Ectodermal cell (in vitro differentiated cells): ENCODE measurements at regions not wholly inside any gene's neighbourhood (a gene's known extent, or its start where the extent isn't known, plus 50 kb on each side); places are given as distances from the start of the nearest gene placed in this dataset.

ENCODE experiments used
- H3K27ac ChIP-seq: 2 replicates; pipeline ENCODE4 v1.7.0; 2013; ENCODE audit warnings: mild to moderate bottlenecking, low read depth, low read length; ENCODE audit not compliant: insufficient read depth, poor library complexity, severe bottlenecking
- H3K27me3 ChIP-seq: 2 replicates; pipeline ENCODE4 v1.7.0; 2013; ENCODE audit warnings: mild to moderate bottlenecking, low read length; ENCODE audit not compliant: insufficient read depth, control insufficient read depth, poor library complexity, severe bottlenecking
- H3K36me3 ChIP-seq: one replicate; pipeline ENCODE4 v1.7.0; 2013; ENCODE audit warnings: low read length; ENCODE audit not compliant: control insufficient read depth, insufficient read depth
- H3K4me1 ChIP-seq: one replicate; pipeline ENCODE4 v1.7.0; 2013; ENCODE audit warnings: low read length; ENCODE audit not compliant: control insufficient read depth, insufficient read depth
- H3K4me3 ChIP-seq: 2 replicates; pipeline ENCODE4 v1.7.0; 2013; ENCODE audit warnings: low read depth, low read length, control low read depth; ENCODE audit not compliant: insufficient read depth
- H3K9me3 ChIP-seq: 2 replicates; pipeline ENCODE4 v1.7.0; 2013; ENCODE audit warnings: mild to moderate bottlenecking, low read length, moderate library complexity; ENCODE audit not compliant: control insufficient read depth
- WGBS, 2 experiments: methylation state at CpG; one replicate each; pipeline ENCODE4 v1.1.7; 2013; ENCODE audit warnings: missing lambda C conversion rate in 2 of 2; 5-methylcytosine and 5-hydroxymethylcytosine counted together

DNA sequence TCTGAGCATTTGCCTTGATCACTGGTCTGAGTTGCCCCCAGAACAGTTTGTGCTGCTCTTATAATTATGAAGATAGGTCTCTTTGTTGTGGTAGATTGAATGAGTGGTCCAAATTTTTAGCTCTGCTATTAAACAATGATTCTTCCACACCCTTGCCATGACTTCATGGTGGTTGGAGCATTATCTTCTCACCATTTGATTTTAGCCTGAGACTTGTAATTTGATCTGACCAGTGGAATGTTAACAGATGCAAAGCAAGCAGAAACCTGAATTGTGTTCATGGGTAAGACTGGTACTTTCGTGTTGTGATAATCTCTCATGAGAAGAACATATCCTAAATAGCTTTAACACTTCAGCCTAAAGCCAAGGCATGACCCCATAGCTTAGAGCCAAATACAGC is 139.1 kb downstream of the TFPI2 start:
- Histone ChIP-seq H3K36me3 (no peaks in the 10 kb centered on the region), H3K9me3 (no peaks in the 10 kb centered on the region), H3K4me3 (no peak overlapping the region), H3K27me3 (no peaks in the 10 kb centered on the region), H3K4me1 (no peaks in the 10 kb centered on the region), H3K27ac (no peak overlapping the region)
- 95% methylated on average over 1 of the region's 1 CpG; no CpG with 5 or more reads in 1 of the 2 experiments for WGBS, 2 experiments

DNA sequence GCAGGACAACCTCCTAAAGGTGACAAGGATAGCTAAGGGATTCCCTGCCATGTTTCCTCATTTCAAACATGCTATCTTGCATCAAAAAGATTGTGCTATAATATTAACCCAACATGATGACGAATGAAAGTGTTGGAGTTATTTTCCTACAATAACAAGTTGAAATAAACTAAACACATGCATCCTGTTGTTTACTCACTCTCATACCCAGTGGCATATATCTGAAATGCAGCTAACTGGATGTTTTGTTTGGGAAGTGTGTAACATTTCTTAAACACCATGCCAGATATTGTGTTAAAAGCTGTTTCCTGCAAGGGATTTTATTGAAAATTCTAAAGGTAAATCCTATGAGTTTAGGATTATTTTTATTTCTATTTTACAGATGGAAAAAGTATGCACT is 139.6 kb downstream of the TFPI2 start:
- Histone ChIP-seq H3K27ac (no peak overlapping the region), H3K27me3 (no peaks in the 10 kb centered on the region), H3K36me3 (no peaks in the 10 kb centered on the region), H3K4me3 (no peak overlapping the region), H3K4me1 (no peaks in the 10 kb centered on the region), H3K9me3 (no peaks in the 10 kb centered on the region)
- WGBS, 2 experiments, result 100% methylated on average over 1 of the region's 1 CpG; no CpG with 5 or more reads in 1 of the 2 experiments

DNA sequence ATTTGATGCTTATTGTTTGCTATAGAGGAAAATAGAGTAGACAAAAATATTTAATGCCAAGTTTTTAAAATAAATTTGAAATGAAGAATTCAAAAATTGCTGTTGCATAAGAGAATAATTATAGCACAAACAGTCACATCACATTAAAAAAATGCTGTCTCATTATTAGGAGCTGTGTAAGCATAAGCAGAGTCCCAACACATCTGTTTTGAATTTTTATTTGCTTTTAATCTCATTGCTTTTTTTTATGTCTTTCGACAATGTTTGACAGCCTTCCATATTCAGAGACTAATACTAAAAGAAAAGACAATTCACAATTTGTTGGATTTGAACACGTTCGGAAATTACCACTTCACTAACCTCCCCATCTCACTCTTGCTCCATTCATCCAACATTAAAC is 143.5 kb downstream of the TFPI2 start:
- no peaks in the 10 kb centered on the region for H3K27me3 ChIP-seq
- no peaks in the 10 kb centered on the region for H3K9me3 ChIP-seq
- no peak overlapping the region for H3K4me3 ChIP-seq
- 97 to 98% methylated on average over 3 of the region's 3 CpGs for WGBS, 2 experiments
- no peaks in the 10 kb centered on the region for H3K36me3 ChIP-seq
- no peak overlapping the region for H3K27ac ChIP-seq
- H3K4me1 ChIP-seq, result no peaks in the 10 kb centered on the region

DNA sequence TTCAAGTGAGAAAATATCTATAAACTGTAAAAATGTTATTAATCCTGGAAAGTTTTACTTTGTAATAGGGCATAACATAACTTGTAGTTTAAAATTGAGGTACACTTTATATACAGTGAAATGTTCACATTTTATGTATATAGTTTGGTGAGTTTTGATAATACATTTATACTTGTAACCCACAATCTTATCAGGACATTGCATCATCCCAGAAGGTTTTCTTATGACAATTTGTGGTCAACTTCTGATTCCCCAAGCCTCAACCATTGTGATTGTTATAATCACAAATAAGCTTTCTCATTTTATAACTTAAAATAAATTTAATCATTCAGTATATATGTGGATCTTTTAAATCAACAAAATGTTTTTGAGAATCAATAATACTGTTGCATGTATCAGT is 151.1 kb downstream of the TFPI2 start:
- H3K9me3 ChIP-seq, result no peaks in the 10 kb centered on the region
- no peak overlapping the region for H3K4me3 ChIP-seq
- H3K4me1 ChIP-seq, result no peaks in the 10 kb centered on the region
- H3K36me3 ChIP-seq, result no peaks in the 10 kb centered on the region
- H3K27ac ChIP-seq, result no peak overlapping the region
- no peaks in the 10 kb centered on the region for H3K27me3 ChIP-seq

DNA sequence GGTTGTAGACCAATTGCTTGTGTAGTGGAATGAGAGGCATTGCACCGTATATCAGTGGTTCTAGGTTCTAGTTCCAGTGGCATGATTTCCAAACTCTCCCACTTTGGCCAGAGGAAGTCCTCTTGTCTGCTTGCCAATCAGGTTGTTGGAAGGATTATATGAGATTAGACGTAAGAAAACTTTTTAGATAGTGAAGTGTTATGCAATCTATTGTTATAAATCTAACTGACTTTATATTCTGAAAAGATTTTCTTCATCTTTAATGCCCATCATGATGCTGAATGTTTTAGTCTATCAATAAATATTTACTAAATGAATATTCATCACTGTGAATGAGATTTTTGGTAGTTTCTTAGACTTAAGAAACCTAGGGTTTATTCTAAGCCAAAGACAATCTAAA is 152.6 kb downstream of the TFPI2 start:
- 89 to 98% methylated on average over 1 to 2 of the region's 2 CpGs for WGBS, 2 experiments
- Histone ChIP-seq H3K4me1 (no peaks in the 10 kb centered on the region), H3K9me3 (no peaks in the 10 kb centered on the region)

DNA sequence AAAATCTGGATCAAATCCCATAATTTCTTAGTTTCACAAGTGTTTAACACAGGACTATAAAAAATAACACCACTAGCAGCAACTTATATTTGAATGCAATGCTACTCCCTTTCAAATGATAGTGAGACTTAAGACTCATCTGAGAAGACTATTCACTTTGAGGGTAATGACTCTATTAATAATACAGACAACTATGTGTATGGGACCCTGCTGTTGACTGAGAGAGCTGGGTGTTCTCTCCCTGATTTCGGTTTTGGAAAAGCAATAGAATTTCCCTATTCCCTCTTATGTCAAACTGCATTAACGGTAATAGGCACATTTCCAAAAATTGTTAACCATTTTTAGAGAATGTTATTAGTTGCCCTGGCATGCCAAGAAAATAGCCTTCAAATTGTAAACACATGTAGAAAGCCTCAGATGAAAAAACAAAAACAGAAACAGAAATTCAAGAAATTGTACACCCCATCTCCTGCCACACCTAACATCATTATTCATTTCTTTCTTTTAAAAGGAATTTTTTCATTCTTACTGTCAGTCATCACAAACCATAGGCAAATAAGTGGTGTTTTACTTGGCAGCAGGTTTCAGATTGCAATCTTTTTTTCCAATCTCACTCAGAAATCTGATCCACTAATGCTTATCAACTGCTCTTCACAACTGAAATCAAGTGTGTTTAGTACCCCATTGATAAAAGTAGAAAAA is 153.7 kb downstream of the TFPI2 start:
- 93 to 100% methylated on average over 2 of the region's 2 CpGs for WGBS, 2 experiments
- no peak overlapping the region for H3K4me3 ChIP-seq
- no peaks in the 10 kb centered on the region for H3K36me3 ChIP-seq
- H3K4me1 ChIP-seq, result no peaks in the 10 kb centered on the region
- no peaks in the 10 kb centered on the region for H3K27me3 ChIP-seq
- H3K27ac ChIP-seq, result no peak overlapping the region
- H3K9me3 ChIP-seq, result no peaks in the 10 kb centered on the region

More for the DNA sequence above, 152.6 kb downstream of the TFPI2 start:
- Histone ChIP-seq H3K27me3 (no peaks in the 10 kb centered on the region), H3K36me3 (no peaks in the 10 kb centered on the region), H3K4me3 (no peak overlapping the region), H3K27ac (no peak overlapping the region)

DNA sequence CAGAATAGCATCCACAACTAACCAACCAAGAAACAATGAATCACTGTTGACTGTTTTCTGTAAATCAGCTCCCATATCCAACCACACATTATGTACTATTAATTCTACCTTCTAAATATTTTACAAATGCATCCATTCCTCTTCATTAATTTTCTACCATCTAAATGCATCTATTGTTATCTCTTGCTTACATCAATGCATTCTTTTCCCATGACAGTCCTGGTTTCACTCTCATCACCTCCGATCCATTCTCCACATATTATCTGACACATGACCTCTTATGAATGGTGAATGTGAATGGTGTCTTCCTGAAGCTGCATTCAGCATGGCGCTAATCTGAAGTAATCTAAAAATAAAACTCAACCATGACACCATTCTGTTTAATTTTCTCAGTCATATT is 153.8 kb upstream of the CALCR start:
- Histone ChIP-seq H3K27me3 (no peaks in the 10 kb centered on the region), H3K9me3 (no peaks in the 10 kb centered on the region), H3K4me3 (no peak overlapping the region), H3K27ac (no peak overlapping the region), H3K4me1 (no peaks in the 10 kb centered on the region), H3K36me3 (no peaks in the 10 kb centered on the region)
- WGBS, 2 experiments, result 85 to 86% methylated on average over 1 to 2 of the region's 2 CpGs

DNA sequence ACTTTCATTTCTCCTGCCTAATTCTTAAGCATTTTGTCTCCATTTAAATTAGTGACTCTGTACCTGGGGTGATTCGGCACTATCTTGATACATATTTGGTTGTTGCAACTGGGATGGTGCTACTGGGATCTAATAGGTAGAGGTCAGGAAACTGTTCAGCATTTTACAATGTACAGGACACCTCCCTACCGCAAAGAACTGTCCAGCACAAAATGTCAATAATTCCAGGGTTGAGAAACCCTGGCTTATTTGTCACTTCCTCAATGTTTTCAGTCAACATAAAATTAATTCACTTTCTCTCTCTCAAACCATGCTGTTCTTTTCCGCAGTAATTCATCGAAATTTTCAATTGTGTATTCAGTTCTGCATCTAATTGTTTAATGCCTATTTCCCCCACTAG is 151.4 kb upstream of the CALCR start:
- Histone ChIP-seq H3K9me3 (no peaks in the 10 kb centered on the region), H3K27ac (no peak overlapping the region), H3K4me1 (no peaks in the 10 kb centered on the region), H3K27me3 (no peaks in the 10 kb centered on the region), H3K36me3 (no peaks in the 10 kb centered on the region), H3K4me3 (no peak overlapping the region)
- 93 to 95% methylated on average over 4 of the region's 4 CpGs for WGBS, 2 experiments

DNA sequence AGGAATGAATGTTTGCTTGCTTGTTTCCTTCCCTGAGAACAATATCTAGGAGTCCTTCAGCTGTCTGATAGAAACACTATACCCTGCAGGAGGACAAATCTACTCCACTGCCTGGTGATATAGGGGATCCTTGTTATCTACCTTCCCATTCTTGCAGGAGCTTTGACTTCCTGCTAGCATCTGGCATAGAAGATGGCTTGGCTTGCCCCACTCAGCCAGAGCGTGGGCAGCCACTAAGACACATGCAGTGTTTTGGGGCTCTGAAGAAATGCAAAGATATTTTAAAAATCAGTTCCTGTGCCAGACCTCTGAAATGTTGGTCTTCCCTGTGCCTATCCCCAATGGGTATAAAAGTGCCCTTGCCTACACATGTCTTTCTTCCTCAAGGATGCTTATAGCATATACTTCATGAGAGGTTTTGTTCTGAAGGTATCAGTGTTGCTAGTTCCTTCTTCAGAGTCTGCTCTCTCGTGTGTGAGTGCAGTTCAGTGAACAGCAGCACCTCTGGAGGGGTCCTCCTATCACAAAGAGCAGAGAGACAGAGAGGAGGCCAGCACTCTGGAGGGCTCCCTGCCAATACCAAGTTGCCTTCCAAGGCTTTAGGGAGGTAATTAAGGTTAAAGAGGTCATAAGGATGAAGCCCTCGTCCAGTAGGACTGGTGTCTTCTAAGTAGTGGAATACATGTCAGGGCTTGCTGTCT is 149.1 kb upstream of the CALCR start:
- Histone ChIP-seq H3K4me1 (no peaks in the 10 kb centered on the region), H3K9me3 (no peaks in the 10 kb centered on the region), H3K27ac (no peak overlapping the region), H3K4me3 (no peak overlapping the region), H3K36me3 (no peaks in the 10 kb centered on the region), H3K27me3 (no peaks in the 10 kb centered on the region)
- WGBS, 2 experiments, result 53 to 58% methylated on average over 3 of the region's 3 CpGs

DNA sequence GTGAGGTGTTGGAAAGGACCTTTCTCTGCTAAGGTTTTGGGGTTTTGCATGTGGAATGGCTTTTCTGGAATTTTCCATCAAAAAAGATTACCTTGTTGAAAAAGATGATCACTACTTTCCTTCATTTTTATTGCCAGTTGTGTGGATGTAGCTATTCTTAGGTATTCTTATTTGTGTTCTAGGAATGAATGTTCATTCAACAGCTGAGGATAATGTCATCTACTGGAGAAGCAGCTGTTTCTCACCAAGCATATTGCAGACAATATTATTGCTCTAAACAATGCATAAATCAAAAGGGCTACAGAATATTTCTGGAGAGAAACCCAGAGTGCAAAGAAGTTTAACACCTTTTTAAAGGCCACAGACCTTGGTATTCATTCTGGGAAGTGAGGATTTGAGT is 145.6 kb upstream of the CALCR start:
- Histone ChIP-seq H3K9me3 (no peaks in the 10 kb centered on the region), H3K27ac (no peak overlapping the region), H3K4me3 (no peak overlapping the region), H3K27me3 (no peaks in the 10 kb centered on the region), H3K36me3 (no peaks in the 10 kb centered on the region), H3K4me1 (no peaks in the 10 kb centered on the region)
